ENCODE measurements at regions not wholly inside any gene's neighbourhood (a gene's known extent, or its start where the extent isn't known, plus 50 kb on each side); places are given as distances from the start of the nearest gene placed in this dataset.

- no peaks in the 10 kb centered on the region for H3K36me3 ChIP-seq (ENCODE audit: control insufficient read depth, insufficient read depth, low read length)
- no peak for TF ChIP-seq CTCF (IDR thresholded peaks at IDR 0.05; ENCODE audit: insufficient read depth, low read depth, low read length)
- no peaks in the 10 kb centered on the region for H3K27me3 ChIP-seq (ENCODE audit: control insufficient read depth, insufficient read depth, low read length)
- H3K4me3 ChIP-seq (ENCODE audit: low read depth, low read length): no peak overlapping the region
- DNase-seq (ENCODE audit: low read depth): no peak
- ChIA-PET POLR2A (no interaction called here), CTCF (no interaction called here)
Measured at GRCh38 chr13:112202966-112203365, 136.0 kb downstream of the SOX1 start.

GRCh38 chr13:112203614-112204013 is 136.7 kb downstream of the SOX1 start:
- H3K36me3 ChIP-seq (ENCODE audit: control insufficient read depth, insufficient read depth, low read length): no peaks in the 10 kb centered on the region
- H3K27me3 ChIP-seq (ENCODE audit: control insufficient read depth, insufficient read depth, low read length): no peaks in the 10 kb centered on the region
- DNase-seq (ENCODE audit: low read depth): no peak
- CTCF ChIA-PET: no interaction called here
- no peak overlapping the region for H3K4me3 ChIP-seq (ENCODE audit: low read depth, low read length)
- no peak for TF ChIP-seq CTCF (IDR thresholded peaks at IDR 0.05; ENCODE audit: insufficient read depth, low read depth, low read length)
- POLR2A ChIA-PET: no interaction called here

- POLR2A ChIA-PET: no interaction called here
- no peaks in the 10 kb centered on the region for H3K27me3 ChIP-seq (ENCODE audit: control insufficient read depth, insufficient read depth, low read length)
- no peaks in the 10 kb centered on the region for H3K36me3 ChIP-seq (ENCODE audit: control insufficient read depth, insufficient read depth, low read length)
- H3K4me3 ChIP-seq (ENCODE audit: low read depth, low read length): no peak overlapping the region
- CTCF ChIA-PET: no interaction called here
- no peak for DNase-seq (ENCODE audit: low read depth)
- no peak for TF ChIP-seq CTCF (IDR thresholded peaks at IDR 0.05; ENCODE audit: insufficient read depth, low read depth, low read length)
Measured at GRCh38 chr13:112204346-112205327, 137.7 kb downstream of the SOX1 start.

- CTCF ChIA-PET: no interaction called here
Measured at GRCh38 chr13:112205990-112206389, 139.0 kb downstream of the SOX1 start.

GRCh38 chr13:112207129-112207528 is 140.2 kb downstream of the SOX1 start:
- no peak for TF ChIP-seq CTCF (IDR thresholded peaks at IDR 0.05; ENCODE audit: insufficient read depth, low read depth, low read length)
- no peak overlapping the region for H3K4me3 ChIP-seq (ENCODE audit: low read depth, low read length)
- H3K36me3 ChIP-seq (ENCODE audit: control insufficient read depth, insufficient read depth, low read length): no peaks in the 10 kb centered on the region
- ChIA-PET CTCF (no interaction called here), POLR2A (no interaction called here)
- DNase-seq (ENCODE audit: low read depth): no peak
- no peaks in the 10 kb centered on the region for H3K27me3 ChIP-seq (ENCODE audit: control insufficient read depth, insufficient read depth, low read length)

More at GRCh38 chr13:112205990-112206389, 139.0 kb downstream of the SOX1 start:
- POLR2A ChIA-PET: no interaction called here
- no peak for DNase-seq (ENCODE audit: low read depth)
- no peak overlapping the region for H3K4me3 ChIP-seq (ENCODE audit: low read depth, low read length)
- TF ChIP-seq CTCF (IDR thresholded peaks at IDR 0.05; ENCODE audit: insufficient read depth, low read depth, low read length): no peak
- no peaks in the 10 kb centered on the region for H3K36me3 ChIP-seq (ENCODE audit: control insufficient read depth, insufficient read depth, low read length)
- no peaks in the 10 kb centered on the region for H3K27me3 ChIP-seq (ENCODE audit: control insufficient read depth, insufficient read depth, low read length)
